ENCODE measurements at regions not wholly inside any gene's neighbourhood (a gene's known extent, or its start where the extent isn't known, plus 50 kb on each side); places are given as distances from the start of the nearest gene placed in this dataset.

GRCh38 chr2:33958591-33958990 lies 359.5 kb upstream of the FAM98A start:
- no peaks in the 10 kb centered on the region for H4K20me1 ChIP-seq
- no peak overlapping the region for H3K9ac ChIP-seq
- no peaks in the 10 kb centered on the region for H3K4me1 ChIP-seq
- H3K4me2 ChIP-seq: no peak overlapping the region
- no peaks in the 10 kb centered on the region for H3K27me3 ChIP-seq
- no peaks in the 10 kb centered on the region for H3K9me3 ChIP-seq
- no peak overlapping the region for H3K4me3 ChIP-seq
- no peak overlapping the region for H3K27ac ChIP-seq
- H3K36me3 ChIP-seq: no peaks in the 10 kb centered on the region
- TF ChIP-seq Cebpa-rat (IDR thresholded peaks at IDR 0.05): no peak

DNA sequence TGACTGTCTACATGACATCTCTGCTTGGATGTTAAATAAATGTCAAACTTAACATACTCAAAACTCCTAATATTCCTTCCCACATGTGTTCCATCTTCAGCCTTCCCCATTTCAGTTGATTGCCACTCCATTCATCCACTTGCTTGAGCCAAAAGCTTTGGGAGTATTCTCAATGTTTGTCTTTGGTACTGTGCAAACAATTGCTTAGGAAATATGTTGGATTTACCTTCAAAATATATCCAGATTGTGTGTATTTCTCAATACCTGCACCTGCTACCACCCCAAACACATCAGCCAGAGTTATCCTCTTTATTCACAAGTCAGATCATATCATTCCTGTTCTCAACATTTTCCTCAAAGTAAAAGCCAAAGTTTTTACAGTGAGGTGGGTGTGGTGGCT lies 350.3 kb upstream of the FAM98A start:
- H3K9ac ChIP-seq: no peak overlapping the region
- H3K36me3 ChIP-seq: no peaks in the 10 kb centered on the region
- H3K9me3 ChIP-seq: no peaks in the 10 kb centered on the region
- no peak for TF ChIP-seq Cebpa-rat (IDR thresholded peaks at IDR 0.05)
- no peak overlapping the region for H3K27ac ChIP-seq
- no peak overlapping the region for H3K4me2 ChIP-seq
- H3K27me3 ChIP-seq: no peaks in the 10 kb centered on the region
- no peaks in the 10 kb centered on the region for H3K4me1 ChIP-seq
- no peak overlapping the region for H3K4me3 ChIP-seq
- H4K20me1 ChIP-seq: no peaks in the 10 kb centered on the region

DNA sequence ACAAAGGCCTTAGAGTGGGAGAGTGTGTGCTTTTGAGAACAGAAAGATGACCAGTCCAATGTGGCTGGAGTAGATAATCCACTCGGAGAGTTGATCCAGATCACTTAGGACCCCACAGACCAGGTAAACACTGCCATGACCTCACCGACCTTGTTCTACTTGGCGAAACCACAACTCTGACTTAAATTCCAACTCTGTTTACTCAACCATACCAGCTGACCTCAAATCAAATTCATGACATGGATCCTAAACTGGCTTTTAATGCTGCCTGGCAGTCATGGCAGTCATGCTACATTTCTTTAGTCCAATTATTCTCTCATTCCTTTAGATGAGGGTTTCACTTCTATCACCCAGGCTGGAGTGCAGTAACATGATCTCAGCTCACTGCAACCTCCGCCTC lies 347.1 kb upstream of the FAM98A start:
- no peaks in the 10 kb centered on the region for H3K4me1 ChIP-seq
- no peak for TF ChIP-seq Cebpa-rat (IDR thresholded peaks at IDR 0.05)
- no peaks in the 10 kb centered on the region for H3K9me3 ChIP-seq
- H3K36me3 ChIP-seq: no peaks in the 10 kb centered on the region
- no peak overlapping the region for H3K4me3 ChIP-seq
- no peak overlapping the region for H3K4me2 ChIP-seq
- no peak overlapping the region for H3K9ac ChIP-seq
- no peaks in the 10 kb centered on the region for H4K20me1 ChIP-seq
- no peaks in the 10 kb centered on the region for H3K27me3 ChIP-seq
- no peak overlapping the region for H3K27ac ChIP-seq

GRCh38 chr2:33933203-33933602 lies 334.1 kb upstream of the FAM98A start:
- Histone ChIP-seq H3K36me3 (no peaks in the 10 kb centered on the region), H4K20me1 (no peaks in the 10 kb centered on the region), H3K4me1 (no peaks in the 10 kb centered on the region), H3K27ac (no peak overlapping the region), H3K4me3 (no peak overlapping the region), H3K27me3 (no peaks in the 10 kb centered on the region), H3K4me2 (no peak overlapping the region), H3K9me3 (no peaks in the 10 kb centered on the region), H3K9ac (no peak overlapping the region)
- TF ChIP-seq Cebpa-rat (IDR thresholded peaks at IDR 0.05): no peak

DNA sequence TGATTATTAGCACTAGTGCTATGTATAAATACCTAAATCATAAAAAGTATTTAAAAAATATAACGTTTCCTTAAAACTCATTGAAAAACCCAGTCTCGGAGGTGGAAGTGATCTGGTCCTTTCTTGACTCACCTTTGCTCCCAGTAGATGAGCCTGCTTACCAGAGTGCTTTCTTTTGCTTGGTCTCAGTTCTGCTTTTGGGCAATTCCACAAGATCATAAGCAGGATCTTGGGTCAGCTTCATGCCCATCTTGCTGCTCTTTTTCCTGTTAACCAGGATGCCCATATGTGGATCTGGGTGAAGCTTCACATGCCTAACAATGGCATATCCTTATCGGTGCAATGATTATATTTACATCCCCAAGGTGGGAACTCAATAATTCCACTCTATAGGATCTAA lies 332.1 kb upstream of the FAM98A start:
- no peaks in the 10 kb centered on the region for H3K36me3 ChIP-seq
- H4K20me1 ChIP-seq: no peaks in the 10 kb centered on the region
- H3K9me3 ChIP-seq: no peaks in the 10 kb centered on the region
- no peaks in the 10 kb centered on the region for H3K4me1 ChIP-seq
- TF ChIP-seq Cebpa-rat (IDR thresholded peaks at IDR 0.05): no peak
- no peaks in the 10 kb centered on the region for H3K27me3 ChIP-seq
- no peak overlapping the region for H3K4me3 ChIP-seq
- no peak overlapping the region for H3K4me2 ChIP-seq
- no peak overlapping the region for H3K27ac ChIP-seq
- H3K9ac ChIP-seq: no peak overlapping the region

DNA sequence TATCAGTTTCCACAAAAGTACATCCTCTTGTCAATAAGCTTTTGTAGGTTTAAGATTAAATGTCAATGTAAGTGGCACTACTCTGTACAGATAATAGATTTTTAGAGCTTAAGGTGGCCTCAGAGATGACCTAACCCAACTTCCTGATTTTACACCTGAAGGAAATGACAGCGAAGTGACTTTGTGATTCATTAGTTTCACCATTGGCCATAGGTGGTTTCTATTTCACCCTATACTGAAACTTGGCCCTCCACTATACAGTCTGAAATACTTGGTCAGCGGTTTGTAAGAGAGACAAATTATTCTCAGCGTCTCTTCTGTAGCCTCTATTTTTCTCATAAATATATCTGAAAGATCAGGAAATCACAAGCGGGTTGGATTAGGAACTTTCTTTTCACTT lies 330.4 kb upstream of the FAM98A start:
- Histone ChIP-seq H3K27ac (no peak overlapping the region), H3K4me2 (no peak overlapping the region), H3K4me3 (no peak overlapping the region), H3K4me1 (no peaks in the 10 kb centered on the region), H4K20me1 (no peaks in the 10 kb centered on the region), H3K9ac (no peak overlapping the region), H3K9me3 (no peaks in the 10 kb centered on the region), H3K36me3 (no peaks in the 10 kb centered on the region), H3K27me3 (no peaks in the 10 kb centered on the region)
- TF ChIP-seq Cebpa-rat (IDR thresholded peaks at IDR 0.05): no peak

GRCh38 chr2:33927756-33928155 lies 328.7 kb upstream of the FAM98A start:
- no peaks in the 10 kb centered on the region for H4K20me1 ChIP-seq
- no peaks in the 10 kb centered on the region for H3K4me1 ChIP-seq
- no peak overlapping the region for H3K27ac ChIP-seq
- H3K36me3 ChIP-seq: no peaks in the 10 kb centered on the region
- H3K27me3 ChIP-seq: no peaks in the 10 kb centered on the region
- TF ChIP-seq Cebpa-rat (IDR thresholded peaks at IDR 0.05): no peak
- no peak overlapping the region for H3K4me3 ChIP-seq
- no peak overlapping the region for H3K9ac ChIP-seq
- no peak overlapping the region for H3K4me2 ChIP-seq
- H3K9me3 ChIP-seq: no peaks in the 10 kb centered on the region

GRCh38 chr2:33925311-33925710 lies 326.2 kb upstream of the FAM98A start:
- Histone ChIP-seq H3K4me2 (no peak overlapping the region), H3K4me1 (no peaks in the 10 kb centered on the region)

DNA sequence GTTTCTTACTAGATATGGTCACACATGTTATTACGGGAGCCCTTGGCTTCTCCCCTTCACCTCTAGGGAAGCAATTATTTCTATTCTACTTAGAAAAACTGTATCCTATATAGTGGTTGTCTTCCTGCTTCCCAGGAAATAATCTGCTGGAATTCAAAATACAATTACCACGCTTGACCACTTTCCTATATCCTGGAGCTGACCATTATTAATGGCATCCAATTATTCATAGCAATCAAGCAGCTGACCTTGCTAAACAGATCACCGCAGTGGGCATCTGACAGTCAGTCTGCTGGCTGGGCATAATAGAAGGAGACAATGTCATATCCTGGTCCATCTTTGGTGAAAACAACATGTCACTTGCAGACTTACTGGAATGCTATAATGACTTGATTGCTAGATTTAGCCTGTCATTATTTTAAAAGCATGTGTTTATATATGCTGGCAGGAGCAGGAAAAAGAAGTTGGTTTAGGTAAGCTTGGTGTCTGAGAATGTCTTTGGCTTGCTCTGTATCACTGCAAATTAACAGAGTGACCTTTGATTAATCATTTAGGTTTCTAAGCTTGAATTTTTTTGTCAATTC lies 325.6 kb upstream of the FAM98A start:
- Histone ChIP-seq H3K4me2 (no peak overlapping the region), H3K36me3 (no peaks in the 10 kb centered on the region), H3K9ac (no peak overlapping the region), H3K27me3 (no peaks in the 10 kb centered on the region), H3K4me1 (no peaks in the 10 kb centered on the region), H3K4me3 (no peak overlapping the region), H3K27ac (no peak overlapping the region), H4K20me1 (no peaks in the 10 kb centered on the region), H3K9me3 (no peaks in the 10 kb centered on the region; the same call in 1 of the 2 replicates)
- no peak for TF ChIP-seq Cebpa-rat (IDR thresholded peaks at IDR 0.05)

More at GRCh38 chr2:33925311-33925710, 326.2 kb upstream of the FAM98A start:
- Histone ChIP-seq H3K27ac (no peak overlapping the region), H3K9me3 (no peaks in the 10 kb centered on the region), H4K20me1 (no peaks in the 10 kb centered on the region), H3K27me3 (no peaks in the 10 kb centered on the region), H3K9ac (no peak overlapping the region), H3K4me3 (no peak overlapping the region), H3K36me3 (no peaks in the 10 kb centered on the region)
- no peak for TF ChIP-seq Cebpa-rat (IDR thresholded peaks at IDR 0.05)

DNA sequence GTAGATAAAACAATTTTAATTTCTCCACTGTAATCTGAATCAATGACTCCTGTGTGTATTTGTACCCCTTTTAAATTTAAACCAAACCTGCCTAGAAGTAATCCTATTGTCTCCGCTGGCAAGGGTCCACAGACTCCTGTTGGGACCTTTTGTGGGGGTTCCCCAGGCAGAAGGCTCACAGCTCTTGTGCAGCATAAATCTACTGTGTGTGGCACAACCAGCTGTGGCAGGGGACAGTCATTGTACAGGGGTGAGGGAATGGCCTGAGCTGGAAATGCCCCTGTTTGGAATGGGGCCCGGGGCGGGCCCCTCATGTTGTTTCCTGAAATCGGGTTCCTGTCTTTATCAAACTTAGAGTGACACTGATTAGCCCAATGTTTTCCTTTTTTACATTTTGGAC lies 318.2 kb upstream of the FAM98A start:
- Histone ChIP-seq H3K9me3 (peaks cover 30% of the 10 kb centered on the region), H3K36me3 (no peaks in the 10 kb centered on the region), H3K4me3 (no peak overlapping the region), H3K4me1 (no peaks in the 10 kb centered on the region), H3K4me2 (no peak overlapping the region), H3K27ac (no peak overlapping the region), H3K9ac (no peak overlapping the region), H3K27me3 (no peaks in the 10 kb centered on the region), H4K20me1 (no peaks in the 10 kb centered on the region)
- no peak for TF ChIP-seq Cebpa-rat (IDR thresholded peaks at IDR 0.05)

DNA sequence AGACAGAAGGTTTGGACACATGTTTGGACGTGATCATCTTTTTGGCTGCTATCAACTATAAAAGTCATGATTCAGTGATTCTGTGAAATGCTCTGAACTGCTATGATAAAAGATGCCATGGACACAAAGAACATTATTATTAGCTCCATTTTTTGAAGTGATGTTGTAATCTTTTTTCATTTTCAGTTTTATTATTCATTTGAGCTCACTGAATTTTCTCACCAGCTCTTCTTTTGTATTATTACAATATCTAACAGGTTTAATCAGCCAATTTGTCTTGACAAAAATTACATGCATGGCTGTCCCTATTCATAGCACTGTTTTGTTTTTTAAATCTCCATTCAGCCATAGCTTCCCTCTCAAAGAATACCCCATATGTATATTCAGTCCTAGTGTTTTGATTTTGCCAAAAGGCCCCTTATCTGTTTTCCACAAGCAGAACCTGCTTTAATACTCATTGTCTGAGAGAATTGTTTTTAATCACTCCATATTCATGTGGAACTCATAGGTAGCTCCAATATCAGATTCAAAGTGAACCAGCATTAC lies 314.0 kb upstream of the FAM98A start:
- no peaks in the 10 kb centered on the region for H3K27me3 ChIP-seq

More for the DNA sequence above, 314.0 kb upstream of the FAM98A start:
- H3K9ac ChIP-seq: no peak overlapping the region
- peaks cover 32% of the 10 kb centered on the region for H3K9me3 ChIP-seq
- H3K27ac ChIP-seq: no peak overlapping the region
- H3K4me2 ChIP-seq: no peak overlapping the region
- peaks cover 4% of the 10 kb centered on the region; the same call in 1 of the 2 replicates for H3K4me1 ChIP-seq
- no peaks in the 10 kb centered on the region for H3K36me3 ChIP-seq
- H4K20me1 ChIP-seq: no peaks in the 10 kb centered on the region
- no peak overlapping the region for H3K4me3 ChIP-seq
- no peak for TF ChIP-seq Cebpa-rat (IDR thresholded peaks at IDR 0.05)

All from BLaER1 (cell line).